ENCODE measurements at regions not wholly inside any gene's neighbourhood (a gene's known extent, or its start where the extent isn't known, plus 50 kb on each side); places are given as distances from the start of the nearest gene placed in this dataset.

- intact Hi-C loops (cut with DNase I): no loop called here
- ATAC-seq: no peak
- no peak for DNase-seq
These were observed 80.3 kb upstream of the NOCT start for GRCh38 chr4:138935135-138935807.

- intact Hi-C loops (cut with DNase I): no loop called here
These were observed 88.5 kb upstream of the NOCT start for GRCh38 chr4:138927072-138927471.

GRCh38 chr4:138925495-138925894 lies 90.1 kb upstream of the NOCT start:
- no peak for ATAC-seq
- intact Hi-C loops (cut with DNase I): no loop called here
- DNase-seq: no peak

More at GRCh38 chr4:138927072-138927471, 88.5 kb upstream of the NOCT start:
- no peak for DNase-seq
- no peak for ATAC-seq

- intact Hi-C loops (cut with DNase I): loop anchor here in 1 of 2 donors (2.0 to 10.0 kb wide), 4 partner anchors 47 to 883 kb away; no protein-coding TSS in a partner anchor
These were observed 96.3 kb upstream of the NOCT start for GRCh38 chr4:138919094-138919936.

GRCh38 chr4:138918169-138918869 lies 97.3 kb upstream of the NOCT start:
- intact Hi-C loops (cut with DNase I): loop anchor here in 1 of 2 donors (2.0 to 10.0 kb wide), 4 partner anchors 46 to 882 kb away; no protein-coding TSS in a partner anchor
- ATAC-seq: no peak
- no peak for DNase-seq

More at GRCh38 chr4:138919094-138919936, 96.3 kb upstream of the NOCT start:
- DNase-seq (peak; percentile 76), ATAC-seq (peak; percentile 77 to 97)

- no peak for DNase-seq
- no peak for ATAC-seq
- intact Hi-C loops (cut with DNase I): loop anchor here in 1 of 2 donors (5.0 to 10.0 kb wide), 3 partner anchors 44 to 732 kb away; no protein-coding TSS in a partner anchor
These were observed 98.8 kb upstream of the NOCT start for GRCh38 chr4:138916763-138917162.

GRCh38 chr4:138915756-138916155 lies 99.8 kb upstream of the NOCT start:
- ATAC-seq: no peak
- no peak for DNase-seq
- intact Hi-C loops (cut with DNase I): loop anchor here in 1 of 2 donors (5.0 to 10.0 kb wide), 3 partner anchors 43 to 731 kb away; no protein-coding TSS in a partner anchor

GRCh38 chr4:138912704-138913340 lies 102.8 kb upstream of the NOCT start:
- intact Hi-C loops (cut with DNase I): loop anchor here in 1 of 2 donors (10.0 kb wide), 1 partner anchor 728 kb away; no protein-coding TSS in a partner anchor
- ATAC-seq (no peak), DNase-seq (no peak)

GRCh38 chr4:138911909-138912703 lies 103.5 kb upstream of the NOCT start:
- no peak for DNase-seq
- no peak for ATAC-seq
- intact Hi-C loops (cut with DNase I): loop anchor here in 1 of 2 donors (10.0 kb wide), 1 partner anchor 727 kb away; no protein-coding TSS in a partner anchor

- intact Hi-C loops (cut with DNase I): loop anchor here in 1 of 2 donors (10.0 kb wide), 1 partner anchor 726 kb away; no protein-coding TSS in a partner anchor
- ATAC-seq (peak; percentile 90 to 98), DNase-seq (peak; percentile 86)
These were observed 104.7 kb upstream of the NOCT start for GRCh38 chr4:138910914-138911336.

GRCh38 chr4:138910195-138910913 lies 105.2 kb upstream of the NOCT start:
- intact Hi-C loops (cut with DNase I): loop anchor here in 1 of 2 donors (10.0 kb wide), 1 partner anchor 726 kb away; no protein-coding TSS in a partner anchor
- DNase-seq (no peak), ATAC-seq (peak in 1 of 2 donors; percentile 56)

GRCh38 chr4:138909587-138909986 lies 106.0 kb upstream of the NOCT start:
- intact Hi-C loops (cut with DNase I): no loop called here
- DNase-seq: no peak
- ATAC-seq: no peak

GRCh38 chr4:138908134-138908533 lies 107.4 kb upstream of the NOCT start:
- no peak for DNase-seq
- ATAC-seq: no peak
- intact Hi-C loops (cut with DNase I): no loop called here

- DNase-seq: no peak
- intact Hi-C loops (cut with DNase I): no loop called here
- ATAC-seq: no peak
These were observed 108.4 kb upstream of the NOCT start for GRCh38 chr4:138907174-138907573.

- intact Hi-C loops (cut with DNase I): no loop called here
- no peak for ATAC-seq
- DNase-seq: no peak
These were observed 110.8 kb upstream of the NOCT start for GRCh38 chr4:138904793-138905192.

- no peak for DNase-seq
- no peak for ATAC-seq
- intact Hi-C loops (cut with DNase I): no loop called here
These were observed 112.4 kb upstream of the NOCT start for GRCh38 chr4:138903185-138903584.

GRCh38 chr4:138902705-138903104 lies 112.9 kb upstream of the NOCT start:
- DNase-seq (no peak), ATAC-seq (no peak)
- intact Hi-C loops (cut with DNase I): no loop called here

Measured in left cardiac atrium (tissue), 4 donors.